ENCODE measurements at regions not wholly inside any gene's neighbourhood (a gene's known extent, or its start where the extent isn't known, plus 50 kb on each side); places are given as distances from the start of the nearest gene placed in this dataset.
"Not testable (repeated sequence)": the region's sequence is repeated elsewhere in the genome, so short reads cannot be mapped to it uniquely, and the experiment has no call there.

DNA sequence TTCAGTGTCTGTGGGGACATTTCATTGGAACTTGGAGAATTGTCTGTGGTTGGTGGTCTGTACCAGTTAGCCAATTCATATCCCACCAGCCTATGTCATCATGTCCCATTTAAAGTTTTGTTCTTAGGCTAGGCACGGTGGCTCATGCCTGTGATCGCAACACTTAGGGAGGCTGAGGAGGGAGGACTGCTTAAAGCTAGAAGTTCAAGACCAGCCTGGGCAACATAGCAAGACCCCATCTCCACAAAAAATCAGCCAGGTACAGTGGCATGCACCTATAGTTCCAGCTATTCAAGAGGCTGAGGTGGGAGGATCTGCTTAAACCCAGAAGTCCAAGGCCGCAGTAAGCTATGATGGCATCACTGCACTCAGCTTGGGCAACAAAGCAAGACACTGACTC lies 55.6 kb upstream of the CCND1 start:
- DNase-seq (no peak), ATAC-seq (no peak)
- no peak overlapping the region for H3K27ac Mint-ChIP-seq
- no peaks in the 10 kb centered on the region for H3K4me1 Mint-ChIP-seq (ENCODE audit: low read depth)
- H3K9me3 Mint-ChIP-seq = no peaks in the 10 kb centered on the region
- ChIA-PET CTCF (no interaction called here), POLR2A (no interaction called here)
- intact Hi-C loops (cut with micrococcal nuclease) = no loop called here
- H3K4me3 Mint-ChIP-seq = no peak overlapping the region
- H3K36me3 Mint-ChIP-seq (ENCODE audit: low read depth) = no peaks in the 10 kb centered on the region
- no peak for TF ChIP-seq CTCF (IDR thresholded peaks at IDR 0.05)
- peaks cover 9% of the 10 kb centered on the region for H3K27me3 Mint-ChIP-seq

DNA sequence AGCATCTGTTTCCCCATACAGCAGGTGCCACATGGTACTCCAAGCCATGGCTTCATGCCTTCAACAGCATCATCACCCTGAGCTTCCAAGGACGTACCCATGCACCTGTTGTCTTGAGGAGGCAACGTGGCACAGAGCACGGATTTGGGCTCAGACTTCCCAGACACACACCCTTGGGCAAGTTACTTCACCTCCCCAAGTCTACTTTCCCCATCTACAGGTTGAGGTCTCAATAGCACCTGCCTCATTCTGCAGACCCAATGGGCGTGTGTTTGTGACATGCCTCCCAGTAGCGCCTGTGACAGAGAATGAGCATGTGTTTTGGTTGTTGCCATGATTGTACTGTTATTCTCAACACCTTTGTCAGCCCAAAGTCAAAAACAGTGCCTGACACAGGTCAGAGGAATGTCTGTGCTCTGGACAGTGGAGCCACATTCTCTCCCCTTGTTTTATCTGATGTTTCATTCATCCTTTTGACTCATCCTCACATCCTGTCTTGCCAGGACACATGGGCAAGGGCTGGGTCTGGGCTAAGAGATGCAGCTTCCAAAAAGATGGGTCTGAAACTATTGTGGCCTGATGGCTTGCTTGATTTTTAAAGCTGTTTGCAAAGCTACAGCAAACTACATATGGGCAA lies 53.4 kb upstream of the CCND1 start:
- DNase-seq (no peak), ATAC-seq (no peak)
- H3K4me1 Mint-ChIP-seq (ENCODE audit: low read depth) = no peaks in the 10 kb centered on the region
- peaks cover 9% of the 10 kb centered on the region for H3K27me3 Mint-ChIP-seq
- ChIA-PET CTCF (no interaction called here), POLR2A (no interaction called here)
- TF ChIP-seq CTCF (IDR thresholded peaks at IDR 0.05) = no peak
- H3K27ac Mint-ChIP-seq = no peak overlapping the region
- no peak overlapping the region for H3K4me3 Mint-ChIP-seq
- H3K36me3 Mint-ChIP-seq (ENCODE audit: low read depth) = no peaks in the 10 kb centered on the region
- no peaks in the 10 kb centered on the region for H3K9me3 Mint-ChIP-seq
- intact Hi-C loops (cut with micrococcal nuclease) = no loop called here

GRCh38 chr11:69588270-69588669 lies 52.7 kb upstream of the CCND1 start:
- Mint-ChIP-seq H3K27ac (no peak overlapping the region), H3K4me3 (no peak overlapping the region), H3K27me3 (peaks cover 9% of the 10 kb centered on the region), H3K9me3 (no peaks in the 10 kb centered on the region), H3K4me1 (ENCODE audit: low read depth) (no peaks in the 10 kb centered on the region), H3K36me3 (ENCODE audit: low read depth) (no peaks in the 10 kb centered on the region)
- ChIA-PET POLR2A (no interaction called here), CTCF (no interaction called here)
- intact Hi-C loops (cut with micrococcal nuclease) = no loop called here
- DNase-seq (no peak), ATAC-seq (no peak)
- TF ChIP-seq CTCF (IDR thresholded peaks at IDR 0.05) = no peak

DNA sequence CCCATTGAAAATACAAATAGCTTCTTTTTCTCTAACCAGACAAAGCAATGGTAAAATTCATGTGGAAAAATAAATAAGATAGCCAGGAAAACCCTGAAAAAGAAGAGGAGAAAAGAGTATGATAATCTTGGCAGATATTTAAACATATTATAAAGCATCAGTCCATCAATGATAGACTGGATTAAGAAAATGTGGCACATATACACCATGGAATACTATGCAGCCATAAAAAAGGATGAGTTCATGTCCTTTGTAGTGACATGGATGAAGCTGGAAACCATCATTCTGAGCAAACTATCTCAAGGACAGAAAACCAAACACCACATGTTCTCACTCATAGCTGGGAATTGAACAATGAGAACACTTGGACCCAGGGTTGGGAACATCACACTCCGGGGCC lies 50.9 kb upstream of the CCND1 start:
- H3K4me3 Mint-ChIP-seq; H3K27ac Mint-ChIP-seq; CTCF ChIA-PET; DNase-seq; H3K4me1 Mint-ChIP-seq (ENCODE audit: low read depth); ATAC-seq; H3K27me3 Mint-ChIP-seq; H3K9me3 Mint-ChIP-seq; H3K36me3 Mint-ChIP-seq (ENCODE audit: low read depth); intact Hi-C loops (cut with micrococcal nuclease); POLR2A ChIA-PET: not testable (repeated sequence)
